ENCODE measurements at regions not wholly inside any gene's neighbourhood (a gene's known extent, or its start where the extent isn't known, plus 50 kb on each side); places are given as distances from the start of the nearest gene placed in this dataset.

DNA sequence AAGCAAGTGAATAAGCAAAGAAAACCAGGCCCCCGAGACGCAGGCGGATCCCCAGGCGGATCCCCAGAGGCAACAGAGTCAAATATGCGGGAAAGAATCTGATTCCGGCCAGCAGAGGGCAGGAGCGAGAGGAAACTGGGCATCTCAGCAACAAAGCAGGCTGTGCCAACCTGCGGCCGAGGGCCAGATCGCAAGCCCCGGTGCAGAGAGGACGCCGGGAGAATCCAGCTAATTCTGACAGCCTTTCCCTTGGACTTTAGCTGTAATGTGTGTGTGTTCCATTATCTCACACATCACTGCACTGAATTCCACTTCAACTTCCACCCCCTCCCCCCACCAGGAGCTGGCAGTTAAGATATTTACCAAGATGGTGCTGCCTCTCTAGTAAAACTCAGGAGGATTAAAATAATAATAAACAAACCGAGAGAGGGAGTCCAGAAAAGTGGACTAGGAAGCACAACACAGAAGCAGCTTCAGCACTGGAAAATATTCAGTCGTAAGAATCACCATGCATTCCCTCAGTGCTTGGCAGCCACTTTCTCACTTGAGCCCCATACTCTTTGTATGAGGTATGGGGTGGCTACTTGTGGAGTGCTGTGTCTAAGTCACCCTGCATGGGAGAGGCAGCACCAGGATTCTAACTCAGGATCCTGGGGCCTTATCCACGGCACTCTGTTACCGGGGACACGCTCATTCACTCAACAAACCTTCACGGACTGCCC is 66.2 kb upstream of the SNX9 start:
- DNase-seq (ENCODE audit: low spot score) = peak; percentile 84

DNA sequence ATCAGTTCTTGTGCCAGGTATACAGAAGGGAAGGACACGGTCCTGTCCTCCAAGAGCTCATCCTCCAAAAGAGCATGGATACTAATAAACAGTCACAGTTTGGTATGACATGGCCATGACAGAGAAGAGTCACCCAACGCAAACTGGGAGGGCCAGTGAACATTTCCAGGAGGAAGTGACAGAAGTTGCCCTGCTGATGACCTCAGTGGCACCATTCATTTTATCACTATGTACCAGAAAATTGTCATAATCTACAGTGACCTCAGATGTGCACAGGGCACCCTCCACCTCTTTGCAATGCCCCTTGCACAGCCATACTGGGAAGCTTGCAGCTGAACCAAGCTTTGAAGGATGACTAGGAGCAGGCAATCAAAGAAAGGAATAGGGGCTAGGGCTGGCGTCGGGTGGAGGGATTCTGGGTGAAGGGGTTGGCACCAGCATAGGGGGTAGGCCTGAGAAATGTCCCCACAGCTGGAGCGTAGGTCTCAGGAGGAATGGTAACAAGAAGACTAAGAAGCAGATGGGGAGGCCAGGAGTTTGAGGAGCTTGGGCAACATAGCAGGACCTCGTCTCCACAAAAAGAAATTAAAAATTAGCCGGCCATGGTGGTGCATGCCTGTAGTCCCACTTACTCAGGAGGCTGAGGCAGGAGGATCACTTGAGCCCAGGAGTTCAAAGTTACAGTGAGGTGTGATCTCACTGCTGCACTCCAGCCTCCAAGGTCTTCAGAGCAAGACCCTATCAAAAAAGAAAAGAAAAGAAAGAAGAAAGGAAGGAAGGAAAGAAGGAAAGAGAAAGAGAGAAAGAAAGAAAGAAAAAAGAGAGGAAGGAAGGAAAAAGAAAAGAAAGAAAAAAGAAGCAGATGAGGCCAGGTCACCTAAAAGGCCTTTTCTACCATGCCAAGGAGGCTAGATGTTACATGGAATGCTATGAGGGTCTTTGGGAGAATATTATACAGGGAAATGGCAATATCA is 65.3 kb upstream of the SNX9 start:
- no peak for DNase-seq (ENCODE audit: low spot score)

DNA sequence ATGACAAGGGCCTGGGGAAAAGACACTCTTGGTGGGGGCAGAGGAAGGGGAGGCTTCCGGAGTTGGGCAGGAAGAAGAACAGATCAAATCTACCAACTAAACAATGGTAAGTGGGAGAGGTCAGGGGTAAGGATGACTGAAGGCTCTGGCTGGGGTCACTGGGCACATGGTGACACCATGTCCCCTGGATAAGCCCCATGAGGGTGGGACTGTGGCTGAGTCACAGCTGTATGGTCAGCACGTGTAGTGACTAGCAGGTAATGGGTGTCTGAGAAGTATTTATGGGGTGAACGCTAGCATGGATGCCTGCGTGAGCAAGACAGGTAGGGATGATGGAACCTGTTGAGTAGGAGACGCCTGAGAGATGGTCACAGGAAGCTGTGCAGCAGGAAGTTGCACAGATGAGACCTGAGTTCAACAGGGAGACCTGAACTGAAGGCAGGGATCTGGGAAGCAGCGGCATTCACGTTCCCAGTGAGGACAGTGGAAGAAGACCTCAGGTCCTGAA is 64.5 kb upstream of the SNX9 start:
- DNase-seq (ENCODE audit: low spot score) = no peak

DNA sequence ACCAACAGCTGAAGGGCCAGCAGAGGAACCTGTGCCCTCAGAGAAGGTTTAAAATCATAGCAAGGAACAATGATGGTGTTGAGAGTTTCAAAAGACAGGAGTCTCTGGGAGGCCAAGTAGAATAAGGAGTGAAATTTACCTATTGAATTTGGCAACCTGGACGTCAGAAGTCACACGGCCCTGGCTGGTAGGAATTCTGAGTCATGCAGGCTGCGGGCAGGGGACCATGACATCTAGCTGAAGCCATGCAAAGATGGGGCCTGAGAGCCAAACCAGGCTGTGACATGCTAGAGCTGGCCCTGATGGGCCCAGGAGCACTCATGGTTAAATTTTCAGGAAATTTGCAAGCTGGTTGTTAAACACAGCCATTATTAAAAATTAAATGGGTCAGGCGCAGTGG is 64.0 kb upstream of the SNX9 start:
- no peak for DNase-seq (ENCODE audit: low spot score)

DNA sequence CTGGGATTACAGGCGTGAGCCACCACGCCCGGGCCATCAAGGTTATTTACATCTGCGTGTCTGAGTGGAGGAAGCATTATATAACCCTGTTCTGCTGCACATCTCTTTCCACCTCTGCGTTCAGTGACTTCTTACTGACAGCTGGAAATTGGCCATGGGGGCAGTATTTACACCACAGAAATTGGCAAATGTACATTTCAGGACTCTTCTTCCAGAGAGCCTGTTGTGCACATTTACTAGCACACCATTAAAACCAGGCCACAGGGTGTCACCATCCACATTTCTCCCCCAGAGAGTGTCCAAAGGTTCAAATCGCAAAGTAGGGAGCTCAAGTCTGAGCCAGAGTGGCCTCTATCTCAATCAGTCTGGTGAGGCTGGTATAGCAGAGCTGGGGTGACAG is 62.9 kb upstream of the SNX9 start:
- DNase-seq (ENCODE audit: low spot score) = no peak

DNA sequence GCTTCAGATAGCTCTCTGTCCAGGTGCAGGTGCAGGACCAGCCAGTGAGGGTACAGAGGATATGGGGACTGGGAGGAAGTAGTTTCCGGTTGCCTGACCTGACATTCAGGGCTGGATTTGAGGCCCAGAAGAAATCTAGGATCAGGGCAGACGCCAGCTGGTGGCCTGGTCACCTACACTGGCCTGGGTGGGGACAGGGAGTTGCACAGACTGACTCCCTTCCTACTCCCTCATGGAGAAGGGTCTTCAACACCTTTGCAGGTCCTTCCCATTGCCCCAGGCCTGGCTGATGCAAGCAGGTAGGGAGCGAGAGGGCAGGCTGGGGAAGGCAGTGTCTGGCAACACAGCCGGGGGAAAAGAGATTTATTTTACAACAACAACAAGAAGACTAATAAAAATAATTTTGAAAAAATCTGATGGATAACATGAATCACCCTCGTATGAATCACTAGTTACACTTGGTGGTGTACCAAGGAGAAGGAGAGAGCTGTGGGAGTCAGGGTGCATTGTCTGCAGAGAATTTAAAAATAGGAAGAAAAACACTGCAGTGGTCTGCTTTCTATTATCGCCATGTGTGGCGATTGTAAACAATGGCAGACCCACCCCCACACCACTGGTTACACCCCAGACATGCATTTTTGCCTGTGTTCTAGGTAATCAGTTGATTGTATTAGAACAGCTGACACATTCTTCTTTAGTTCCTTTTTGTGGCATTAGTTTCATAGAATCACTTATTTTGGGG is 62.3 kb upstream of the SNX9 start:
- peak; percentile 42 for DNase-seq (ENCODE audit: low spot score)

DNA sequence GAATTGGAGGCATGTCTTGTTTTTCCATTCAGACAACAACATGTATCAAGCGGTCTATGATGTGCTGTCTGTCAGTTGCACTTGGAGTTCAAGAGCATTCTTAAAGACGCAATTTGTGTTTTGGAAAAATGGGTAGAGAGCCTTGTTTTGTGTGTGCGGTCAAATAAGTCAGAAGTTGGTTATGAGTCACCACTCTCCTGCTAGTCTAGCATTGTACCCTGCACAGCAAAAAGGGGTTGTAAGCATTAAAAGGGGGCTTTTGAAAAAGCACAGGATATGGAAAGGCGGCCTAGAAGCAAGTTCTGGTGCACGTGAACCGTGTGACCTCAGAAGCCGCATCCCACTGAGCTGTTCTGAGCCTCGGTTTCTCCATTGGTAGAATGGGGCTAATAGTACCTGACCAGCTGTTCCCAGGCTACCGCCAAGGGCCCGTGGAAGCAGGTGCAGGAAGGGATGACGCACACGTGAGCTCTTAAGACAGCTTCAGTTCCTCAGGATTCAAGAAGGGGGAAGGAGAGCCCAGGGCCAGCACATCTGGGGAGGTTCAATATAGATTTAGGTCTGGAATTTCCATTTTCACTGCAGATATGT is 61.6 kb upstream of the SNX9 start:
- DNase-seq (ENCODE audit: low spot score) = no peak

DNA sequence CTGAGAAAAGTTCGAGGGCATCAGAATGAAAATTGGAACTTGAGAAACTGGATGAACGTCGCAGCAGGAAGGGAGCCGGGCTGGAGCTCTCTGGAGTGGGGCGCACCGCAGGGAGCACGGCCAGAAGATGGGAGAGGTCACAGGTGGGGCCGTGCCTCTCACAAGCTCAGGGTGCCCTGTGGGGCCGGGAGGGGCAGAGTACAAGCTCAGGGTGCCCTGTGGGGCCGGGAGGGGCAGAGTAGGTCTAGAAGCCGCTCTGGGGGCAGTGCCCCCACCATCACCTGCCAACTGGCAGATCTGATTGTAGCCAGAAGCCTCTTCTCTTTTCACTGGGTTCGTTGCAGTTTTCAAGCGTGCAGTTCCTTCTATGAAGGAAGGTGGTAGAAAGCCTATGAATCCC is 61.1 kb upstream of the SNX9 start:
- DNase-seq (ENCODE audit: low spot score) = no peak

DNA sequence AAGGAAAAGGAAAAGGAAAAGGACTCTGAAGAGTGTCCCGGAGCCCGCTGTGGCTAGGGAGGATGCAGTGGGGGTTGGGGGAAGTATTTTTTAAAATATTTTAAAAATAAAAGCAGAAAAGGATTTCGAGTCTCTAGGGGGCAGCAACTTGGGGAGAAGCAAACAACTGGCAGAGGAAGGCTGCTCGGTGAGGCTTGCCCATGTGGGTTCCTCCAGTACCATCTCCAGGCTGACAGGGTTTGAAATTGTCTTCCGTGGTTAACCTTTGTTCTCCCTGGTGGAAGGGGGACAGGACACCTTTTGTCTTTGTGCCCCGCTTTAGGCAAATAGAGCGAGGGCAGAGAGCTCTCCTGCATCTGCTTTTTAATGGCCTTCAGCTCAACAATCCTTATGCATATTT is 60.4 kb upstream of the SNX9 start:
- DNase-seq (ENCODE audit: low spot score) = no peak

DNA sequence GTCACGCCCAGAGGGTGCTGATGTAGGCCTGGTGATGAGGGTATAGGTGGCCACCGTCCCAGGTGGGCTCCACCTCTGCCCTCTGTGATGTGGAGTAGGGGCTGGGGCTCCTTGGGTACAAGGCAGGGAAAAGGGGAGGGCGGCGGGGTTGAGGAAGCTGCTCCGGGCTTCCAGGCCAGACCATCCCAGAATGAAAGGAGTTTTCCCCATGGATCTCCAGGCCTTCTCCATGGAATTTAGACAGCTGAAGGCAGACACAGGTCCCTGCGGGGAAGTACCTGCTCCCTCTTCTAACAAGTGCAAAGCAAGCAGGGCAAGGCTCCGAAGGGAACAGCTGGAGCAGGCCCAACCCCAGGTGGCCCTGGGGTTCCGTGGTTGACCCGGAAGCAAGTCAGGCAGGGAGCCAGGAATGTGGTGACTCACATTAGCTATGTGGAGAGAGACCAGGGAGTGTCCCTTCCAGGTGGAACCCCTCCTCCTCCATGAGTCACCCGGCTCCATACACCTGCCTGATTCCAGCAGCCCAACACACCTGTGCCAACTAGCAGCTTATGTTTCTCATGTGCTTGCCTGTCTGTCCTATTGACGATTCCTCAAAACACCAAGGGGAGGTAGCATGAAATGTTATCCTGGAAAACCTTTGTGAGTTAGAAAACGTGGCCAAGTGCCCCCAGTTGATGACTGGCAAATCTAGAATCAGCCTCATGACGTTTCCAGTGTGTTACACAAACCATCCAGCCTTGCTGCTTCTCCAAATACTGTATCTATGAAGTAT is 59.7 kb upstream of the SNX9 start:
- peak; percentile 98 for DNase-seq (ENCODE audit: low spot score)

DNA sequence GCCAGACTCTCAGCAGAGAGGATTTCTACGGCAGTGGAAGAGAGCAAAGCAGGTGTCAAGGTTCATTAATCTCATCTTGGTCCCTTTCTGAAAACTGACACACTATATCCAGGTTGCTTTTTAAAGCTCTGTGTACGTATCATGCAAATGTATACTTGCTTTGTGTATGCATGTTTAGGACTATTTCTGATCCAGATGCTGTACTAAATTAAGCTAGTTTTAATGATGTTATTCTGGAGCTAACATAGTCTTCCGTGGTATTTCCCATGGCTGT is 59.2 kb upstream of the SNX9 start:
- no peak for DNase-seq (ENCODE audit: low spot score)

DNA sequence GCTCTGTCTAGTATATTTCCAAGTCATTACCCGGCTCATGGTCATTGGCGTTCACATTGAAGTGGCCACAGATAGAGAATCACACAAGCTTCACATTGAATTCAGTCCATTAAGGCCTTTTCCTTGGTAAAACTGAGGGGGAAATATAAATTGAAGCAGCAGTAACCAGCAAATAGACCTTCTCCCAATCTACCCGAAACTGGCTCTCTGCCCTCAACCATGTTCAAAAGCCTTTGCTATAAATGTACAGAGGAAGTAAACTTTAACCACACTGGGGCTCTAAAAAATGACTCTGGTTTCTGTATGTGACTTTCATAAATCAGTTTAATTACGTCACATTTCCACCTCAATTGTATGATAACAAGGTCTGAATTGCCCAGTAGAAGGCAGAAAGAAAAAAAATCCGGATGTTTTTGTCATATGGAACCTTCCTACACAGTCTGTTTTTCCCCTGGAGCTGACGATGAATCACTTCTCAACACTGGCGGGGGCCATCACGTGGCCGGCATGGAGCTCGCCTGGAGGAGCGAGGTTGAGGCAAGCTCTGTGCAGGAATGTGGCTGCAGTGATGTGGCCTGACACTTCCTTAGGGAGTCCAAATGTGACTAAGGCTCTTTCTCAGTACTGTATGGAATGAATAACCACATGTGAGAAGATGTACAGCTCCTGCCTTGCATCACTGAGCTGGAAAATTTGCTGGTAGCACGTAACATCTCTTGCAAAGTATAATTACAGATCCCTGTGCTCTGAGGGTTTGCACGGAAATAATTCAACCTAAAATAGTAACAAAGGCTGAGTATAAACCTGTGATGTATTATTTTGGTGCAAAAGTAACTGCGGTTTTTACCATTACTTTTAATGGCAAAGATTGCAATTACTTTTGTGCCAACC is 58.6 kb upstream of the SNX9 start:
- peak; percentile 94 for DNase-seq (ENCODE audit: low spot score)

DNA sequence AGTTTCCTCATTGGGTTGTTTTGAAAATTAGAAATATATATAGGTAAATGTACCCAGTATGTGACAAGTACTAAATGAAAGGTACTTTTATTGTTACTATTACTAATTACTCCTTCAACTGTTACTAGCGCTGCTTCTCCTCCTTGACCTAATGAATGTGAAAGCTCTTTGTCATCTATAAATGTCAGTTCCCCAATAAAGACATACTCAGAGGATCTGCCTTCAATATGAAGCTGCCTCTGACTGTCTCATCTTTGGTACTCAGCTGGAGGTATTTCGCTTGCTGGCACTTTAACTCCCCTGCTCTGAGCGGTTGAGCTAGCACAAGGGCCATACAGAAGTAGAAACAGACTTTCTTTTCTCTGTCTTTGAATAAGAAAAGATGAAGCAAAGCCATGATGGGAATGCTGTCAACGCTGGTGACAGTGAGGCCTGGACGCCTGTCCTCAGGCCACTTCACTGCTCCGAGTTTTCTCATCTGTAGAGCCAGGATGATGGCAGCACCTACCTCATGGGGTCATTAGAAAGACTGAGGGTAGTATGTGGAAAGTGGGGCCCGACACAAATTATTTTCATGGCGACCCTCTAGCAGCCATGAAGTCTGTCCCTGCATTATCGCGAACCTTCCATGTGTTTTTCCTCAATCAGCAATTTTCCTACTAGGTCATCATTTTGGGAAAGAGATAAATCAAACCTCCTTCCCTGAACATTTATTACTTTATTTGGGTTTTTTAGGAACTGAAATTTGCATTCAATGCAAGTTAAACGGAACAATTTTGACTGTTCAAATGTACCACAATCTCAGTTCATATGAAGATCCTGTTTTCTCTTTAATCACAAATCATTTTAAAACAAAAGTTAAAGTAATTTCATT is 55.9 kb upstream of the SNX9 start:
- DNase-seq (ENCODE audit: low spot score) = no peak

DNA sequence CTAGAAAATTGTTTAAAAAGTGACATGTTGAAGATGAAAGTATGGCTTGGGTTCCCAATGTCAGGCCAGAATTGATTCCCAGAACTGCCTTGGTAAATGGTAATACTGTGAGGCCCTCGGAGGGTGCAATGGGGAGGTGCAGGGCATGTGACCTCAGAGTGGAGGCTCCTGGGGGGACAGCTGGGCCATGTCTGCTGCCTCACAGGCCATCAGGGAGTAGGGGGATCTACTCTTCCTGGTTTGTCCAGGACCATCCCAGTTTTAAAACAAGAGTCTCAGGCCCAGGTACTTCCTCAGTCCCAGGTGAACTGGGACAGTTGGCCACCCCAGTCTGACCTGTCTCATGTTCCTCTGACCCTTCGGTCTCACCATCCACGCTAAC is 55.3 kb upstream of the SNX9 start:
- no peak for DNase-seq (ENCODE audit: low spot score)

DNA sequence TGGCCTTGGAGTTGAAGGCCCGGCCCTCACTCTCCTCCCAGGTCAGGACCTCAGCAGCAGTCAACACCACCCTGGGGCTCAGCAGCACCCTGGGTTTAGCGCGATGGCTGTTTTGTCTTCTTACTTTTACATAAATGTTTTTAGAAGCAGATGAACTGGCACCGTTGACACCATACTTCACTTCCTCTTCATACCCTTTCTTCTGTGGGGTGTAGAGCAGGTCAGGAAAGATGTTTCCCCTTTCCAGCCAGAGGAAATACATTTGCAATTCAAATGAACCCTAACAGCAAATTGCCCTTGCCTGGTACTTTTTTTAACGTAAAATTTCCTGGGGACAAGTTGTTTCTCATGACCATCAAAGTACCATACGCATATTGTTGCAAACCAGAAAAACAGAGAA is 54.7 kb upstream of the SNX9 start:
- no peak for DNase-seq (ENCODE audit: low spot score)

DNA sequence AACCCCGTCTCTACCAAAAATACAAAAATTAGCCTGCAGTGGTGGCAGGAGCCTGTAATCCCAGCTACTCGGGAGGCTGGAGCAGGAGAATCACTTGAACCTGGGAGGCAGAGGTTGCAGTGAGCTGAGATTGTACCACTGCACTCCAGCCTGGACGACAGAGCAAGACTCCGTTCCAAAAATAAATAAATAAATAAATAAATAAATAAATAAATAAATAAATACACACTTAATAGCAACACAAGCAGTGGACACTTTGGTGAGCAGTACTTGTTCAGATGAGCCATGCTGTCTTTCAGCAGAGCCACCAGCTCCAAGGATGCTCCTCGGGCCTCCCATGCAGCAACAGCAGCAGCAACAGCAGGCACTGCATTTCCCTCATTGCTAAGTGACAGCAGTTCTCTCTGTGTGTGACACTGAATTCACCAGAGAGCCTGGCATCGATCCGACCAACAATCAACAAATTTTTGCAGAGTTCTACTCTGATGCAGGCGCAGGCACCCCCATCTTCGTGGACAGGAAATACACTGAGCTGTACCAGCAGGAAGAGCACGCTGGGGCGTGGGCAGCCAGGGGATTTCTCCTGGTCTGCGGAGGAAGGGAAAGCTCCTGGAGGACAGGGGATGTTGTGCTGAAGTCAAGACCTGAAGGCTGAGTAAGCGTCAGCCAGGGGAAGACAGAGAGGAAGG is 54.0 kb upstream of the SNX9 start:
- no peak for DNase-seq (ENCODE audit: low spot score)

DNA sequence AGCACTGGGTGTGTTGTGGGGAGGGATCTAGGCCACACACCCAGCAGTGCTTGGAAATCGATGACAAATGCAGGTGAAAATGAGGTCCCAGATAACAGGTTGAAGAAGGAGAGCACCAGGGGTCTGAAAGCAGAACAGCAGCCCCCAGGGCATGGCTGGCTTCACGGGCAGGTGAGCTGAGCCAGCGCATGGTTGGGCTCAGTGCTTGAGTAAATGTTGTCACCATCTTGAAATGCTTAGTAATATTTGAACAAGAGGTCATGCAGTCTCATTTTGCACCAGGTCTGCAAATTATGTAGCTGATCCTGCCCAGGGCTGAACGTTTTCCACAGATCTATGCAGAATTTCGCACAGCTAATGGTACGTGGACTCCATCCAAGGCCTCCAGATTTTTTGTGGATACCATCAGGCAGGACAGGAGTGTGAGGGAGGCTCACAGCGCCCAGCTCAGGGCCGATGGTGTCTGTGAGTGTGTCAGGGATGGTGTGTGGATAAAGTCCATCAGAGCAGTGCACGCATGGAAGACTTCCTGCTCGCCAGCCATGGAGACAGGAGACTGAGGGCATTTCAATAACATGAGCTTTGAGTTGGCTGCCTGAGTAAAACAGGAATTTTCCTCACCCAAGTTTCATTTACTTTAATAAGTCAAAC is 53.1 kb upstream of the SNX9 start:
- DNase-seq (ENCODE audit: low spot score) = no peak

DNA sequence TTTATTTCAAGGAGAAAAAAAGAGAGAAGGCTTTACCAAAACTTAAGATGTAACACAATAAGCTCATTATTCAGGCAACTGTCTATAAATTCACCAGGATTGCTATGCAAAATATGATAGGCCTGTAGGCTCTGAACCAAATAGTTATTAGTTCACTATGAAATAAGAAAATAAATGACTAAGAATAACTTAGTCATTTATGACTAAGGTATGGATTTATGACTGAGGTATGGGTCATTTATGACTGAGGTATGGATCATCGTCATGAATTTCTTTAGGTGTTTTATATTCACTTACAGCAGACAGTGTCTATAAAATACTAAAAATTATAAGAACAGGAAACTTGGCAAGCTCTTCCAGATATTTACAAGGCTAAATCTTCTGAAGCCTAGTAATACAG is 52.1 kb upstream of the SNX9 start:
- DNase-seq (ENCODE audit: low spot score) = peak; percentile 42
